ENCODE measurements at regions not wholly inside any gene's neighbourhood (a gene's known extent, or its start where the extent isn't known, plus 50 kb on each side); places are given as distances from the start of the nearest gene placed in this dataset.

DNA sequence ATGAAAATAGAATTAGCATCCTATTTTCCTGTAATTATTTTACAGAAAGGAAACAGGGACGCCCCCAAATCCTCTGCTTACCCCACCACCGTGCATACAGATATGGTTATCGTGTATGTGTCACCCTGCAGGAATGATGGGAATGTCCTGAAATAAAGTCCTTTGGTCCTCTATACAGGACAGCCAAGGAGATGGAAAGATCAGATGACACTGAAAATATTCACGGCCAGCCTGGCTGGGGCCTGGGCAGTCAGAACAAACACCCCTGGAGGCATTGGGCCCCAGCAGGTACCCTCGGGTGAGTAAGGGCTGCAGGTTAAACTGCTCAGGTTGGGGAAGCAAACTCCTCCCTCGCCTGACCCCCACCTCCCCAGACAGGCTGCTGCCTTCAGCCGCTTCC is 368.0 kb downstream of the FOXL1 start:
- Histone ChIP-seq H3K4me3 (no peak overlapping the region), H3K27me3 (no peaks in the 10 kb centered on the region), H3K36me3 (no peaks in the 10 kb centered on the region), H3K9me3 (ENCODE audit: low read depth) (no peaks in the 10 kb centered on the region), H3K27ac (no peak overlapping the region), H3K4me1 (ENCODE audit: low read depth) (no peaks in the 10 kb centered on the region)
- TF ChIP-seq, protein P1, sequence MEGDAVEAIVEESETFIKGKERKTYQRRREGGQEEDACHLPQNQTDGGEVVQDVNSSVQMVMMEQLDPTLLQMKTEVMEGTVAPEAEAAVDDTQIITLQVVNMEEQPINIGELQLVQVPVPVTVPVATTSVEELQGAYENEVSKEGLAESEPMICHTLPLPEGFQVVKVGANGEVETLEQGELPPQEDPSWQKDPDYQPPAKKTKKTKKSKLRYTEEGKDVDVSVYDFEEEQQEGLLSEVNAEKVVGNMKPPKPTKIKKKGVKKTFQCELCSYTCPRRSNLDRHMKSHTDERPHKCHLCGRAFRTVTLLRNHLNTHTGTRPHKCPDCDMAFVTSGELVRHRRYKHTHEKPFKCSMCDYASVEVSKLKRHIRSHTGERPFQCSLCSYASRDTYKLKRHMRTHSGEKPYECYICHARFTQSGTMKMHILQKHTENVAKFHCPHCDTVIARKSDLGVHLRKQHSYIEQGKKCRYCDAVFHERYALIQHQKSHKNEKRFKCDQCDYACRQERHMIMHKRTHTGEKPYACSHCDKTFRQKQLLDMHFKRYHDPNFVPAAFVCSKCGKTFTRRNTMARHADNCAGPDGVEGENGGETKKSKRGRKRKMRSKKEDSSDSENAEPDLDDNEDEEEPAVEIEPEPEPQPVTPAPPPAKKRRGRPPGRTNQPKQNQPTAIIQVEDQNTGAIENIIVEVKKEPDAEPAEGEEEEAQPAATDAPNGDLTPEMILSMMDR (IDR thresholded peaks at IDR 0.05; ENCODE audit: low read depth, low read length): no peak
- DNase-seq (ENCODE audit: low read depth in 1 of 2, low spot score in 1 of 2): peak in 1 of 2 donors; percentile 23

DNA sequence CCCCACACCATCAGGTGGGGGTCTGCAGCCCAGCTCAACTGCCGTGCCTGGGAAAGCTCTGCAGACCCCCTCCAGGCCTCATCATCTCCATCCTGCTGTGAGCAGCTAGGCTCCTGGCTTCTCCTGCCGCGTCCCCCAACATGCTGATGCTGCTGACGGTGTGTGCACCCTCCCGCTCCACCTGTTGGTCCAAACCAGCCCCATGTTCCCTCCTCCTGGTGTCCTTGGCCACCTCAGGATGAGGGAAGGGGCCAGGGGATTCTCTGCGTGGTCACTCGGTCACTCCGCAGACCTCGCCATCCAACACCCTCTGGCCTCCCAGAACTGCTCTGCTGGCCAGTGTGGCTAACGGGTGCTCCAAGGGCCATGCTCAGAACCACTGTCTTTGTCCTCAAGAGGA is 368.6 kb downstream of the FOXL1 start:
- no peaks in the 10 kb centered on the region for H3K9me3 ChIP-seq (ENCODE audit: low read depth)
- DNase-seq (ENCODE audit: low read depth in 1 of 2, low spot score in 1 of 2): no peak
- TF ChIP-seq, protein P1 (IDR thresholded peaks at IDR 0.05; ENCODE audit: low read depth, low read length): no peak
- no peaks in the 10 kb centered on the region for H3K27me3 ChIP-seq
- H3K36me3 ChIP-seq: no peaks in the 10 kb centered on the region
- no peak overlapping the region for H3K4me3 ChIP-seq
- no peaks in the 10 kb centered on the region for H3K4me1 ChIP-seq (ENCODE audit: low read depth)
- no peak overlapping the region for H3K27ac ChIP-seq

DNA sequence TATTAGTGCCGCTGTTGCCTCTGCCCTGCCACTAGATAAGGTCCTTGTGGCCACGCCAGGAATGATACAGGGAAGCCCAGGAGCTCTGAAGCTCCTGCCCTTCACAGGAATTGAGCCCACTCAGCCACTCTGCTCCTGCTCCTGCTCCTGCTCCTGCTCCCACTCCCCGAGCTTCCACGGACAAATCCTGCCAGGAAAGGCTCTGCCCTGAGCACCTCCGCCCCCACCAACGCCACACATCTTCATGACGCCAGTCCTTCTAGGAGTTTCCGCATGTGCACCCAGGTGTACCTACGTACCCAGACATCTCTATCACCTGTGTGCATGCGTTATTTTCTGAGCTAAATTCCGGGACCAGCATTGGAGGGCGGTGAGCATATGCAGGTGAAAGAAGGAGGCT is 369.1 kb downstream of the C16orf95 start:
- no peak overlapping the region for H3K4me3 ChIP-seq
- H3K9me3 ChIP-seq (ENCODE audit: low read depth): no peaks in the 10 kb centered on the region
- TF ChIP-seq, protein P1 (IDR thresholded peaks at IDR 0.05; ENCODE audit: low read depth, low read length): no peak
- H3K27me3 ChIP-seq: no peaks in the 10 kb centered on the region
- no peak for DNase-seq (ENCODE audit: low read depth in 1 of 2, low spot score in 1 of 2)
- H3K27ac ChIP-seq: no peak overlapping the region
- no peaks in the 10 kb centered on the region for H3K4me1 ChIP-seq (ENCODE audit: low read depth)
- H3K36me3 ChIP-seq: no peaks in the 10 kb centered on the region

DNA sequence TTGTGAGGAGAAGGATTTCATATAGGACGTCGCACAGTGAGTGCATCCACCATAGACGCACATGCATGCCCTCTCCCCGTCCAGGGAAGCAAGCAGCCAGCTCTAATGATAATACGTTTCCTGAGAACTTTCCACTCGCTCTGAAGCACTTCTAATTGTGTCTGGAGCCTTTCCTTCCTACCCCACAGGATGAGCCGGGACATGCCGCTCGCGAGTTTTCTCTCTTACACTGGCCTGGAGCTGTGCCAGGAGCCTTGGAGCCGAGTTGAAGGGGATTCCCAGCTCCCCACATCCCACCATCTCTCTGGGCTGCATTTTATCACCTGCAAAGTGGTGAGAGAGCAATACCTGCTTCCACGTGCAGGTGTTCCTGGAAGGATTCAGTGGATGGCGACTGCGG is 368.1 kb downstream of the C16orf95 start:
- Histone ChIP-seq H3K4me1 (ENCODE audit: low read depth) (peaks cover 4% of the 10 kb centered on the region), H3K4me3 (no peak overlapping the region), H3K27ac (no peak overlapping the region), H3K36me3 (no peaks in the 10 kb centered on the region), H3K9me3 (ENCODE audit: low read depth) (no peaks in the 10 kb centered on the region), H3K27me3 (no peaks in the 10 kb centered on the region)
- TF ChIP-seq, protein P1 (IDR thresholded peaks at IDR 0.05; ENCODE audit: low read depth, low read length): no peak
- no peak for DNase-seq (ENCODE audit: low read depth in 1 of 2, low spot score in 1 of 2)

DNA sequence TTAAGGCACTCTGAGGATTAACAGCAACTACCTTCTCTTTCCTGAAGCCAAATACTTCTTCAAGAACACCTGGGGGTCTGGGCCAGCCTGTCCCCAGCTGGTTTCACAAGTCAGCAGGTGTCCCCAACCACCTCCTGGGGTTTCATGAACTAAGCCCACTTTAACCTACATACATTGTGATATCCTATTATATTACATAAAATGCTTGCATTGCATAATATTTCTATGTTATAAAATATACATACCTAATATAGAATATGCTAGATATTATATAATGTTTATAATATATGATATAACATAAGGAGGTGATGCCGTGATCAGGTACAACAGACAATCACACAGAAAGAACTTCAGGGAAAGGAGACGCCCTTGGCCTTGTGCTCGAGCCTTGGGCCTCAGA is 367.6 kb downstream of the C16orf95 start:
- TF ChIP-seq, protein P1 (IDR thresholded peaks at IDR 0.05; ENCODE audit: low read depth, low read length): no peak
- Histone ChIP-seq H3K27me3 (no peaks in the 10 kb centered on the region), H3K36me3 (no peaks in the 10 kb centered on the region), H3K4me1 (ENCODE audit: low read depth) (peaks cover 6% of the 10 kb centered on the region), H3K4me3 (no peak overlapping the region), H3K27ac (no peak overlapping the region), H3K9me3 (ENCODE audit: low read depth) (no peaks in the 10 kb centered on the region)
- DNase-seq (ENCODE audit: low read depth in 1 of 2, low spot score in 1 of 2): no peak

Measured in cardiac muscle cell (in vitro differentiated cells and primary cell).